H1 (cell line): ENCODE measurements at regions not wholly inside any gene's neighbourhood (a gene's known extent, or its start where the extent isn't known, plus 50 kb on each side); places are given as distances from the start of the nearest gene placed in this dataset.

ENCODE experiments used
- CHD7 ChIP-seq: fragments of 300-600 bp; sonication (generic); IDR thresholded peaks from 2 replicates; pipeline ENCODE4 v1.7.1; 2012; ENCODE audit warnings: low read length, moderate library complexity, mild to moderate bottlenecking, inconsistent platforms; ENCODE audit not compliant: insufficient replicate concordance
- CTCF ChIP-seq, 3 experiments: IDR thresholded peaks; 1 replicate in 2 of 3; 2 replicates in 1 of 3; pipeline versions ENCODE4 v1.5.1 to v1.6.1; 2011; ENCODE audit warnings: low read length in 3 of 3, mild to moderate bottlenecking in 3 of 3, inconsistent platforms in 2 of 3, low read depth in 1 of 3, moderate library complexity in 1 of 3; ENCODE audit not compliant: insufficient read depth in 1 of 3; ENCODE audit errors: control extremely low read depth in 1 of 3
- EZH2 ChIP-seq: fragments of 200-600 bp; sonication (generic); IDR thresholded peaks from 2 replicates; pipeline ENCODE4 v1.7.1; 2012; ENCODE audit warnings: low read depth, mild to moderate bottlenecking, moderate library complexity, low read length, inconsistent platforms; ENCODE audit not compliant: severe bottlenecking
- HDAC6 ChIP-seq: IDR thresholded peaks from one replicate; pipeline ENCODE4 v1.7.1; 2012; ENCODE audit warnings: low read depth, mild to moderate bottlenecking, inconsistent platforms, low read length, moderate library complexity
- KDM5A ChIP-seq: fragments of 200-600 bp; IDR thresholded peaks from 2 replicates; pipeline ENCODE4 v1.7.1; 2012; ENCODE audit warnings: mild to moderate bottlenecking, low read length, inconsistent platforms, mixed read lengths
- POLR2A ChIP-seq, 2 experiments: IDR thresholded peaks; 1 replicate in 1 of 2; 2 replicates in 1 of 2; pipeline ENCODE4 v1.6.1; 2011; ENCODE audit warnings: low read depth in 2 of 2, low read length in 2 of 2, mild to moderate bottlenecking in 2 of 2; ENCODE audit errors: control extremely low read depth in 1 of 2
- RBBP5 ChIP-seq: IDR thresholded peaks from 2 replicates; pipeline ENCODE4 v1.7.1; 2012; ENCODE audit warnings: low read depth, mild to moderate bottlenecking, inconsistent platforms, low read length, moderate library complexity, borderline replicate concordance
- TCF12 ChIP-seq: IDR thresholded peaks from 2 replicates; pipeline ENCODE4 v1.6.1; 2011; ENCODE audit warnings: low read depth, mild to moderate bottlenecking, low read length
- TEAD4 ChIP-seq: IDR thresholded peaks from 2 replicates; pipeline ENCODE4 v1.6.1; 2012; ENCODE audit warnings: low read depth, low read length, inconsistent platforms, mixed read lengths

GRCh38 chr17:17415006-17415405, 61.8 kb upstream of the MED9 start:
- TF ChIP-seq KDM5A (no peak), CTCF (IDR thresholded peaks at IDR 0.05; ENCODE audit: control extremely low read depth in 1 of 3, insufficient read depth in 1 of 3, low read depth in 1 of 3, low read length in 3 of 3) (no peak), HDAC6 (no peak), EZH2 (no peak), TCF12 (no peak), POLR2A (IDR thresholded peaks at IDR 0.05; ENCODE audit: control extremely low read depth in 1 of 2, low read depth in 2 of 2, low read length in 2 of 2) (no peak), CHD7 (no peak), TEAD4 (no peak), RBBP5 (no peak)
